Psoas muscle (tissue), 7 donors: ENCODE measurements at regions not wholly inside any gene's neighbourhood (a gene's known extent, or its start where the extent isn't known, plus 50 kb on each side); places are given as distances from the start of the nearest gene placed in this dataset.

ENCODE experiments used
- ATAC-seq, 4 donors: fragments of 200-7000 bp; cut with Tn5 transposase; one replicate each; pipeline ENCODE4 v1.9.1; 2020; ENCODE audit warnings: moderate library complexity in 3 of 4, mild to moderate bottlenecking in 2 of 4
- DNase-seq, 2 donors: peaks; one replicate each; pipeline ENCODE4 v3.0.0-alpha.2; 2020
- H3K27ac ChIP-seq: fragments of 200-600 bp; one replicate; pipeline ENCODE4 v1.8.0; 2022
- H3K27me3 ChIP-seq, 3 donors: fragments of 200-600 bp in 1 of 3; one replicate each; pipeline versions ENCODE4 v1.6.1 to v1.8.0; 2013 to 2022; ENCODE audit warnings: low read length in 2 of 3, mild to moderate bottlenecking in 2 of 3, moderate library complexity in 1 of 3; ENCODE audit not compliant: insufficient read depth in 3 of 3
- H3K36me3 ChIP-seq, 2 donors: fragments of 200-600 bp in 1 of 2; one replicate each; pipeline versions ENCODE4 v1.6.1 to v1.8.0; 2013 to 2022; ENCODE audit warnings: low read depth in 1 of 2, mild to moderate bottlenecking in 1 of 2, moderate library complexity in 1 of 2; ENCODE audit not compliant: insufficient read depth in 1 of 2
- H3K4me1 ChIP-seq: fragments of 200-600 bp; one replicate; pipeline ENCODE4 v1.8.0; 2022
- H3K4me3 ChIP-seq: fragments of 200-600 bp; one replicate; pipeline ENCODE4 v1.8.0; 2022; ENCODE audit warnings: mild to moderate bottlenecking
- H3K9me3 ChIP-seq: fragments of 200-600 bp; one replicate; pipeline ENCODE4 v1.8.0; 2022
- WGBS, 3 donors: extraction: QIAGEN DNeasy Blood & Tissue Kit; methylation state at CpG; one replicate each; pipeline versions ENCODE4 v1.1.6 to v1.1.7; 2013; 5-methylcytosine and 5-hydroxymethylcytosine counted together
- intact Hi-C, 2 donors: fragments of 100-400 bp; cut with DNase I; formaldehyde crosslinking; loops; one replicate each; pipeline versions ENCODE4 v1.11.0 to v1.14.2; 2022
- TF ChIP-seq, protein P1 (sequence below): fragments of 200-600 bp; IDR thresholded peaks from one replicate; pipeline ENCODE4 v1.8.0; 2022; ENCODE audit warnings: antibody characterized with exemption
- donor health status: healthy with polysubstance abuse.
- donor health status: DM: no; HTN: no; CAD: no; lungs with moderate emphysema.
- donor health status: Bipolar disorder and iron deficiency.
- donor health status: healthy.
- donor health status: DM: yes; HTN: yes; CAD: no.
- donor health status: DM: no; HTN: no; CAD: no.
- donor health status: DM: yes; HTN: yes; CAD: no.

DNA sequence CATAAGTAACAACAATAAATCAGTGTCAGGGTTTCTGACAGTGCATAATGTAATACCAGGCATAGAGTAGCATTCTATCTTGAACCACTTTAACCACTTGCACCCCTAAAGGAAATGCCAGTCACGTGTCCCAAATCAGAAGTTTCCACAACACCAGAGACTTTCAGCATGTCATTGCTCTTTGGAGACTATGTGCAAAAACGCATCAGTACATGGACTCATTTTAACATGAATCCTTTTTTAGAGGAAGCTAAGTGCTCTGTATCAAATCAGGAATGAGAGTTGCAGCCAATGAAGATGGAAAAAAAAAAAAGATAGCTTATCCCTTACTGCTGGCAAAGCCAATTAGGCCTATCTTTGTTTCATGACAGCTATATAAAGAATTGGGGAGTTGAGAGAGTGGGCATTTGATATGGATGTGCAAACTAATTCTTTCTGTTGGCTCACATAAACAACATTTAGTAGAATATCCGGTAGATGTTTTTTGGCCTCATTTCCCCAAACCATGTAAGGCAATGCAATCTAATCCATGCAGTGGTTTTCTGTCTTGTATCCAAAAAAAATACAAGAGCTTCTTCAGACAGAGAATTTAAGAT is 353.1 kb downstream of the IRS1 start:
- Histone ChIP-seq H3K27ac (peak overlapping the region; percentile 62), H3K27me3 (no peaks in the 10 kb centered on the region), H3K4me3 (no peak overlapping the region), H3K36me3 (no peaks in the 10 kb centered on the region), H3K9me3 (no peaks in the 10 kb centered on the region), H3K4me1 (peaks cover 14% of the 10 kb centered on the region)
- DNase-seq (no peak), ATAC-seq (peak; percentile 59 to 86 (median 77))
- WGBS, 3 donors = 8 to 19% (median 18%) methylated on average over 3 of the region's 3 CpGs
- intact Hi-C loops = loop anchor here in 1 of 2 donors (10.0 kb wide), 1 partner anchor 348 kb away; the partner anchor contains the start of gene IRS1
- TF ChIP-seq, protein P1, sequence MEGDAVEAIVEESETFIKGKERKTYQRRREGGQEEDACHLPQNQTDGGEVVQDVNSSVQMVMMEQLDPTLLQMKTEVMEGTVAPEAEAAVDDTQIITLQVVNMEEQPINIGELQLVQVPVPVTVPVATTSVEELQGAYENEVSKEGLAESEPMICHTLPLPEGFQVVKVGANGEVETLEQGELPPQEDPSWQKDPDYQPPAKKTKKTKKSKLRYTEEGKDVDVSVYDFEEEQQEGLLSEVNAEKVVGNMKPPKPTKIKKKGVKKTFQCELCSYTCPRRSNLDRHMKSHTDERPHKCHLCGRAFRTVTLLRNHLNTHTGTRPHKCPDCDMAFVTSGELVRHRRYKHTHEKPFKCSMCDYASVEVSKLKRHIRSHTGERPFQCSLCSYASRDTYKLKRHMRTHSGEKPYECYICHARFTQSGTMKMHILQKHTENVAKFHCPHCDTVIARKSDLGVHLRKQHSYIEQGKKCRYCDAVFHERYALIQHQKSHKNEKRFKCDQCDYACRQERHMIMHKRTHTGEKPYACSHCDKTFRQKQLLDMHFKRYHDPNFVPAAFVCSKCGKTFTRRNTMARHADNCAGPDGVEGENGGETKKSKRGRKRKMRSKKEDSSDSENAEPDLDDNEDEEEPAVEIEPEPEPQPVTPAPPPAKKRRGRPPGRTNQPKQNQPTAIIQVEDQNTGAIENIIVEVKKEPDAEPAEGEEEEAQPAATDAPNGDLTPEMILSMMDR = no peak

- intact Hi-C loops = loop anchor here in 1 of 2 donors (10.0 kb wide), 1 partner anchor 349 kb away; the partner anchor contains the start of gene IRS1
- ATAC-seq (no peak), DNase-seq (no peak)
- Histone ChIP-seq H3K4me1 (peaks cover 14% of the 10 kb centered on the region), H3K4me3 (no peak overlapping the region), H3K36me3 (no peaks in the 10 kb centered on the region), H3K9me3 (no peaks in the 10 kb centered on the region), H3K27ac (peak overlapping the region; percentile 62), H3K27me3 (no peaks in the 10 kb centered on the region)
- TF ChIP-seq, protein P1 = no peak
- 88 to 90% (median 90%) methylated on average over 5 of the region's 5 CpGs for WGBS, 3 donors
Observed at GRCh38 chr2:226445216-226445861, 354.3 kb downstream of the IRS1 start.

- 86 to 91% (median 87%) methylated on average over 5 of the region's 5 CpGs for WGBS, 3 donors
- Histone ChIP-seq H3K27me3 (no peaks in the 10 kb centered on the region), H3K36me3 (no peaks in the 10 kb centered on the region), H3K9me3 (no peaks in the 10 kb centered on the region), H3K27ac (no peak overlapping the region), H3K4me3 (no peak overlapping the region), H3K4me1 (peaks cover 14% of the 10 kb centered on the region)
- no peak for DNase-seq
- ATAC-seq = no peak
- TF ChIP-seq, protein P1 = no peak
- intact Hi-C loops = loop anchor here in 1 of 2 donors (10.0 kb wide), 1 partner anchor 352 kb away; the partner anchor contains the start of gene IRS1
Observed at GRCh38 chr2:226443112-226443511, 356.5 kb downstream of the IRS1 start.

- Histone ChIP-seq H3K9me3 (no peaks in the 10 kb centered on the region), H3K36me3 (no peaks in the 10 kb centered on the region), H3K4me1 (peaks cover 3% of the 10 kb centered on the region), H3K27ac (no peak overlapping the region), H3K27me3 (no peaks in the 10 kb centered on the region), H3K4me3 (no peak overlapping the region)
- ATAC-seq = peak in 1 of 4 donors; percentile 60
- DNase-seq = no peak
- intact Hi-C loops = loop anchor here in 1 of 2 donors (10.0 kb wide), 1 partner anchor 354 kb away; the partner anchor contains the start of gene IRS1
- TF ChIP-seq, protein P1 = no peak
- 51 to 65% (median 63%) methylated on average over 3 of the region's 3 CpGs for WGBS, 3 donors
Observed at GRCh38 chr2:226440127-226440918, 359.3 kb downstream of the IRS1 start.
